MM.1S (cell line): ENCODE measurements at regions not wholly inside any gene's neighbourhood (a gene's known extent, or its start where the extent isn't known, plus 50 kb on each side); places are given as distances from the start of the nearest gene placed in this dataset.

Experiments used
- CTCF ChIP-seq: fragments of 300-600 bp; sonication (generic); IDR thresholded peaks from 2 replicates; pipeline ENCODE4 v1.5.1; 2016; ENCODE audit warnings: antibody characterized with exemption, low read length, mixed read lengths
- EZH2 ChIP-seq: fragments of 300-600 bp; sonication (generic); optimal IDR thresholded peaks from 2 replicates; pipeline ENCODE3; 2017; ENCODE audit warnings: low read depth, mild to moderate bottlenecking, antibody characterized with exemption, low read length, mixed read lengths
- EZH2phosphoT487 ChIP-seq: fragments of 300-600 bp; sonication (generic); IDR thresholded peaks from 2 replicates; pipeline ENCODE4 v1.6.1; 2018; ENCODE audit warnings: antibody characterized with exemption, low read length

- TF ChIP-seq CTCF (no peak), EZH2 (no peak), EZH2phosphoT487 (no peak)
These were observed 184.0 kb downstream of the PCDH7 start for GRCh38 chr4:30904215-30904555.
